Fibroblast of the aortic adventitia (primary cell): ENCODE measurements at regions not wholly inside any gene's neighbourhood (a gene's known extent, or its start where the extent isn't known, plus 50 kb on each side); places are given as distances from the start of the nearest gene placed in this dataset.
"Not testable (repeated sequence)": the region's sequence is repeated elsewhere in the genome, so short reads cannot be mapped to it uniquely, and the experiment has no call there.

Experiments
- DNase-seq: peaks from one replicate; pipeline ENCODE4 v3.0.0-alpha.2; 2010; ENCODE audit warnings: low read depth
- H3K4me3 ChIP-seq: 2 replicates; pipeline ENCODE4 v1.5.1; 2011; ENCODE audit warnings: low read depth, mild to moderate bottlenecking, control low read depth, low read length, moderate library complexity
- CTCF ChIP-seq: IDR thresholded peaks from 2 replicates; pipeline ENCODE4 v1.5.1; 2011; ENCODE audit warnings: mild to moderate bottlenecking, low read length, control low read depth, inconsistent platforms; ENCODE audit not compliant: insufficient read depth

- no peak overlapping the region for H3K4me3 ChIP-seq
- no peak for DNase-seq
- no peak for TF ChIP-seq CTCF
Observed at GRCh38 chr5:1647580-1647979, 123.8 kb upstream of the LPCAT1 start.

GRCh38 chr5:1644810-1645571 lies 121.2 kb upstream of the LPCAT1 start:
- peak; percentile 86 for TF ChIP-seq CTCF
- H3K4me3 ChIP-seq, result peak overlapping the region; percentile 55
- DNase-seq, result peak; percentile 85

- DNase-seq, H3K4me3 ChIP-seq: not testable (repeated sequence)
Observed at GRCh38 chr5:1644393-1644809, 120.6 kb upstream of the LPCAT1 start.

- DNase-seq, result no peak
- no peak for TF ChIP-seq CTCF
- no peak overlapping the region for H3K4me3 ChIP-seq
Observed at GRCh38 chr5:1643651-1644392, 120.1 kb upstream of the LPCAT1 start.

GRCh38 chr5:1642621-1643061 lies 118.9 kb upstream of the LPCAT1 start:
- no peak overlapping the region for H3K4me3 ChIP-seq
- no peak for DNase-seq
- no peak for TF ChIP-seq CTCF

GRCh38 chr5:1642221-1642620 lies 118.5 kb upstream of the LPCAT1 start:
- no peak overlapping the region for H3K4me3 ChIP-seq
- no peak for DNase-seq
- TF ChIP-seq CTCF, result no peak

GRCh38 chr5:1641560-1642166 lies 117.9 kb upstream of the LPCAT1 start:
- TF ChIP-seq CTCF, result peak; percentile 84
- DNase-seq, result peak; percentile 89
- no peak overlapping the region for H3K4me3 ChIP-seq
